ENCODE measurements at regions not wholly inside any gene's neighbourhood (a gene's known extent, or its start where the extent isn't known, plus 50 kb on each side); places are given as distances from the start of the nearest gene placed in this dataset.

DNA sequence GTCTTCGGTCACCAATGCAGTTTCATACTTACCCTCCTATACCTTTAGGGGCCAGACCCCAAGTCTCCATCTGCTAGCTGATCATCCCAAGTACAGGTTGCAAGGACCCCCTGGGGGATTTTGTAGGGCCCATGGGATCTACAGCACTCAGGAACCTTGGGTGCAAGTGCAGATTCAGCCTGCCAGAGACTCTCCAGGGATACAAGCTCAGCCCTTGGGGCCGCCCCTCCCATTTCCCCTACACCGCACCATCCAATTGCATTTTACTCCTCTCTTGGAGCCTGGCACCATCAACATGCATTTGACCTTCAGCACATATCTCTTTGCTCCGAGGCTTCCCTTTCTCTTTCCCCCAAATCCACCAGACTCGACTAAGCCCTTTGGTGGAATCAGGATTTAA, 154.7 kb upstream of the ZNF536 start:
- no peak for DNase-seq (ENCODE audit: low spot score)

DNA sequence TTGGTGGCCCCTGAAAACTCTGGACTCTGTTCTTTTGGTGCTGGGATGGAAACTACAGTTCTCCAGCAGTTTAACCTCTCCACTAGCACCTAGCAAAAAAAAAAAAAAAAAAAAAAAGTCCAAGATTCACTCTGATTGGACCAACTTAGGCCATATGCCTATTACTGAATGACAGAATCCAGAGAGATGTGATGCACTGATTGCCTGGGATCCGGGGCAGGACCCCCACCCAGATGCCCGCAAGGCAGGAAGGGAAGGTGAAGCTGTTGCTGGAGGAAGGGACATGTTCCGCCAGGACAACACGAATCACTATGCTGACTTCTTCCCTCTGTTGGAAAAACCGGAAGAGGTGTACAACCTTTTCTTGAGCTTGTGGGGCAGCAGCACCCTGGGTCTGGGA, 152.5 kb upstream of the ZNF536 start:
- DNase-seq (ENCODE audit: low spot score) = no peak

- no peak for DNase-seq (ENCODE audit: low spot score)
Observed at GRCh38 chr19:30221176-30221575, 151.0 kb upstream of the ZNF536 start.

DNA sequence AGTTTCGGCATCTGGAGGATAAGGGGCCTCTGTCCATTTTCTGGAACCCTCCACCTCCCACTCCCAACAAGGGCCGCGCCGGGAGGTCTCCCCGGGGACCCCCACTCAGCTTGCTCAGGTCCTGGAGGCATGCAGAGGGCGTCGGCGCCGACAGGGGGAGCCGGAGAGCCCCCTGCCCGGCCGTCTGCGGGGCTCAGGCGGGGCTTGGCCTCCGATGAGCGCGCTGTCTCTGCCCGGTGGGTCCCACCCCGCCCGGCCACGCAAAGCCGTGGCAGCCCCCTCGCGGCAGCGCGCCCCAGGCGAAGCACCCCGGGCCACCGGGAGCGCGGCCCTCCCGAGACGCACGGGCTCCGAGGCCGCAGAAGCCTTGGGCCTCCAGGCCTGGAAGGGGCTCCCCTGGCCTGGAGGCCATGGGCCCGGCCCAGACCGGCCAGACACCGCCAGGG, 149.7 kb upstream of the ZNF536 start:
- no peak for DNase-seq (ENCODE audit: low spot score)

- no peak for DNase-seq (ENCODE audit: low spot score)
Observed at GRCh38 chr19:30222992-30223865, 149.0 kb upstream of the ZNF536 start.

GRCh38 chr19:30223866-30224688, 148.1 kb upstream of the ZNF536 start:
- no peak for DNase-seq (ENCODE audit: low spot score)

DNA sequence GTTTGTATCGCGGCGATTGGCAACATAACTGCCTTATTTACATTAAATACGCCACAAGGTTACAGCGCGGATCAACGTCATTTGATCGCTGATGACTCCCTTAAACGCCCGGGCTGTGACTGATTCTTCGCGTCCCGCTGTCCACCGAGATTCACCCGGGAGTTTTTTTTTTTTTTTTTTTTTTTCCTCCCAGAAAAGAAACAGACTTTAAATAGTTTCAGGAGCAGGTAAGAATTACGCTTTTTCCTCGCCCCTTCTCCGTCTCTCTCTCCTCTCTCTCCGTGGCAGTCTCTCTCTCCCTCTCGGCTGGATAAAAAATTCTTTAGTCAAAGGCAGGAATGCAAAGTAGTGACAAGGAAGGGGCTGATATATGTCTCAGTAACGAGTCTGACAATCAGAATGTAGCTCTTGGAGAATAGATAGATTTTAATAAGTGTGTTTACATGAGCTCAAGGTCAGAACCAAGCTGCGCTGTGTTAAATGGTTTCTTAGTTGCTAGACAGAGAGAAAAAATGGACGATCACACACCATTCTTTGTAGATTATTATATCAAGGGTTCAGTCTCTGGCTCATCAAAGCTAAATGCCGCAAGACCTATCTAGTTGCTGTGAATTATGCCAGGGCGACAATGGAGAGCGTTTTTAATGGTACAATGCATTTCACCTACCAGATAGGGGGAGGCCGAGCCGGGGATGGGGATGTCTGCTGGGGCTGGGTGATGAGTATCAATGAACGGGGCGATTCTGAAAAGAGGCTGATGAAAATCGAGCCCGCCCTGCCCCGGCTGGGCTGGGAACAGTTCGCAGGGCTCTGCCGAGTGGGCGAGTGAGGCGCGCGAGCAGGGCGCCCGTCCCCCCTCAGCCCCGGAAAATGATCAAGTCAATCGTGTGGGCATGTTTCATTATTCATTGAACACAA, 147.2 kb upstream of the ZNF536 start:
- no peak for DNase-seq (ENCODE audit: low spot score)

- DNase-seq (ENCODE audit: low spot score) = no peak
Observed at GRCh38 chr19:30225676-30226463, 146.3 kb upstream of the ZNF536 start.

- DNase-seq (ENCODE audit: low spot score) = no peak
Observed at GRCh38 chr19:30226464-30227011, 145.6 kb upstream of the ZNF536 start.

DNA sequence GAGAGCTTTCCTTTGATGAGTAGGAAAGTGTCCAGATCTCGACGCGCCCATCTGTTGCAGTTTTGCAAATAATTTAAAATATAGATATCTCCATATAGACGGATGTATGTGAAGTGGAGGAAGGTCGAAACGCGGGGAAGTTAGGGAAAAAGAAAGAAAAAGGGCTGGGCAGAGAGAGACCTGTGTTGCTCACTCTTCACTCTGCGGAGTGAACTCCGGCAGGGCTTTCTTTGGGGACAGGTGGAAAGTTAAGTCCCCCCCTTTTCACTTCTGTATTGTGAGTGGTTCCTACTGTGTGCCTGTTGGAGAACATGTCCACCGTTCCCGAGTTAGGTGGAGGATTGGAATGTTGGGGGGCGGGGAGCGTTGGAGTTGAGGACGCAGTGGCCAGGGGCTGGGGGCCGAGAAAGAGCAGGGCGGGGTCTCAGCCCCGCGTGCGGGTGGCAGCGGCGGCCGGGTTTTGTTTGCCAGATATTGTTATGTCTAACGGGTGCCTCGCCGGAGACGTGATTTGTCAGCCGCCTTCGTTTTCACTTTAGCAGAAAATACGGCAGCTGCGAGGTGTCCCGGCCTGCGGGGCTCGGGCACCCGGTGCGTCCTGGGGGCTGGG, 145.1 kb upstream of the ZNF536 start:
- no peak for DNase-seq (ENCODE audit: low spot score)

DNA sequence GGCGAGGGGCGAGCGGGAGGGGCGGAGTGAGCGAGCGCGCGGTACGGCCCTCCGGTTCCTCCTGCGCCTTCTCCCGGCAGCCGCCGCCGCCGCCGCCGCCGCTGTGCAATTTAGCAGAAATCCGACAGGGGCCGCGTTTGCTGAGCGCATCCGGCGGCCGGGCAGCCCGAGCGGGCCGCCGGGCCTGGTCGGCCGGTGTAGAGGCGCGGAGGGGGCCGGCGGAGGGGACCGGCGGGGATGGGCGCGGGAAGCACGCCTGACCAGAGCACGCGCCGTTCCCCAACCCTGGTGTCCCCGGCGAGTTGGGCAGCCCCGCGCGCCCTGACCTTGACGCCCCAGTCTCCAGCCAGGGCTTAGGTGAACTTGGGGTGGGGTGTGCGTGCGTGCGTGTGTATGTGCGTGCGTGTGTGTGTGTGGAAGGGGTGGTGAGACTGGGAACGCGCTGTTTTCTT, 144.5 kb upstream of the ZNF536 start:
- DNase-seq (ENCODE audit: low spot score) = peak; percentile 9

DNA sequence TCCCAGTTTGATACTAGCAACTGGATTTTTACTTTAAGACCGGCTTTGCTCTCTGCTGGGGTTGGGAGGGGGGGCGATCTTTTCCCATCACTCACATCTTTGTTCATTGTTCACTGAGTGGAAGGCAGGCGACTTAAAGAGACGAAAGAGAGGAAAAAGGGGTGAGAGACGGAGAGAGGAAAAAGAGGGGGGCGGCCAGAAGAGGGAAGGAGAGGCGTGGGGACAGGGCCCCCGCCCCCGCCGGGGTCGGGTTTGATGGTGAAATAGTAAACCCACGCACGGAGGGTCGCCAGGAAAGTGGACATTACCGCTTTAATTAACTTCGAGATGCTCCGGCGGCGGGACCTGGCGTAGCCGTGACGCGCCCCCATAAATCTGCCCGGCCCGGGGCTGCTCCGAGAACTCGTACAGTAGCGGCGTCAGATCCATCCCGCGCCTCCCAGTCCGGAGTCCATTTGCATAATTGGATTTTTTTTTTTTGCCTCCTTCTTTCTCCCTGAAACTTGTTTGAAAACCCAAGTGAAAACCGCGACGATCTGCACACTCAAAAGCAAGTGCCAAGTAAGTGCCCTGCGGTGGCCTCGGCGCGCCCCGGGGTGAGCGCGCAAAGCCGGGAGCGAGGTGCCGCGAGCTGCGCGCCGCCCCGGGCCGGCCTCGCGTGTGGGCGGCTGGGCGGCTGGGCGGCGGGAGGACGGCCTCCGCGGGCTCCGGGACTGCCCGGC, 143.9 kb upstream of the ZNF536 start:
- DNase-seq (ENCODE audit: low spot score) = no peak

GRCh38 chr19:30228835-30229524, 143.2 kb upstream of the ZNF536 start:
- no peak for DNase-seq (ENCODE audit: low spot score)

- DNase-seq (ENCODE audit: low spot score) = no peak
Observed at GRCh38 chr19:30229525-30230174, 142.5 kb upstream of the ZNF536 start.

DNA sequence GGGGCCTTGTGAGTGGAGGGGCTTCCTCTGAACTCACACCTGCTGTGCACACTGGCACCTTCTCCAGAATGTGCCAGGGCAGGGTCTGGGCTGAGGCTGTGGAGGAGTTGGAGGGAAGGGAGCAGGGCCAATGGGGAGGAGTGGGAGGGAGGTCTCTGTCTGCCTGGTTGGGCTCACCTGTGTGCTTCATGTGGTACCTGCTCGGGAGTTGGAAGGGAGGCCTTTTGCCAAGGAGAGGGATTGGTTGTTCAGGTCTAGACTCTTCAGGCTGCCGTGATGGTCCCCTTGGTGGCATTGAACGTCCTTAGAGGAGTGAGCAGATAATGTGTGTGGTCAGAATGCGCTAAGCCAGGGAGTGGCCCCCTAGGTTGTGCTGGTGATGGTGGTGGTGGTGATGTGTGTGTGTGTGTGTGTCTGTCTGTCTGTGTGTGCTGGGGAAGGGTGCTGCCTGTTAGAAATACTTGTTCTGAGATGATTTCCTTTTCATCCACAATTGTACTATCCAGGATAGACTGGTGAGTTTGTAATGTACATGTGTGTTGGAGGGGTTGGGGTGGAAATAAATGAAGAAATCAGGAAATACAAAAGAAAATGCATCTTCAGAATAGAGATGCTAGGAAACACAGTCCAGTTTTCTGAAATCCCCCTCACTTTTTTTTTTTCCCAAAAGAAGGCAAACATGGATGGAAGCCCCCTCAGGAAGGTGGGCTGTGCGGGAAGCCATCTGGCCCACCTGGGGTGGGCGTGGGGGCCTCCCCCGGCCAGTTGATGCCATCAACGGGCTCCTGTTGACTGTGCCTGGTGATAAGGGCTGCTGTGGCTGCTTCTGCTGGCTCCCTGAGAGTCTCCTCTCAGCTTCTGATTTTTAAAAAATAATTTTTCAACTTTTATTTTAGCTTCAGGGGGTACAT, 140.5 kb upstream of the ZNF536 start:
- DNase-seq (ENCODE audit: low spot score) = no peak

DNA sequence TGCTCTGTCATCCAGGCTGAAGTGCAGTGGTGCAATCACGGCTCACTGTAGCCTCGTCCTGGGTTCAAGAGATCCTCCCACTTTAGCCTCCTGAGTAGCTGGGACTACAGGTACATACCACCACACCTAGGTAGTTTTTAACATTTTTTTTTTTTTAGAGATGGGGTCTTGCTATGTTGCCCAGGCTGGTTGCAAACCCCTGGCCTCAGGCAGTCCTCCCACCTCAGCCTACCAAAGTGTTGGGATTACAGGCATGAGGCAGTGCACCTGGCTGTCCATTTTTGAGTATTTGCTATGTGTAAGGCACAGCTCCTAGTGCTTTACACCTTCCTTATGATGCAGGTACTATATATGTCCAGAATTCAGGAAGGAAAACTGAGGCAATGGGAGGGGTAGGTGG, 138.8 kb upstream of the ZNF536 start:
- no peak for DNase-seq (ENCODE audit: low spot score)

DNA sequence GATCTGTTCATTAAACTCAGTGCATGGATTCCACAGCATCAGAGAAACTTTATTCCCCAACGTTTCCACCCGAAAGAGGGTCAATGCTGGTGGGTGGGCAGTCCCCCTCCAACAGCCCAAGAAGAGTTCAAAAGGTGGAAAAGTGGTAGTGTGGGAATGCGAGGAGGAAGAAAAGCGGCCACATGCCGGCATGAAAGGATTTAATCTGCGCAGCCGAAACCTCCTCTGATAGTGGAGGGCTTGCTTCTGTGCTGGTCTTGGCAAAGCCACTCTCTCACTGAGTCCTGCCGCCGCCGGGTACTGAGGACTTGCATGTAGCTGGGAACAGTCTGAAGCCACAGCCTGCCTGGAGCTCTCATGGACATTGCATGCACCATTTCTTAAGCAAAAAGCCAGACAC, 136.2 kb upstream of the ZNF536 start:
- no peak for DNase-seq (ENCODE audit: low spot score)
